Calu3 (cell line): ENCODE measurements at regions not wholly inside any gene's neighbourhood (a gene's known extent, or its start where the extent isn't known, plus 50 kb on each side); places are given as distances from the start of the nearest gene placed in this dataset.

Experiments
- BruUV-seq: library from RNA; stranded (reverse); fragments of 400-500 nt; replicated peaks from 2 replicates; lab custom pipeline; 2021; lab: Mats Ljungman, UMichigan
- CTCF ChIA-PET: fragments of 300-600 bp; sonication (Branson Sonifier 250); formaldehyde crosslinking; loops from one replicate; lab custom pipeline; 2022; ENCODE audit warnings: antibody characterized with exemption; lab: Charles Lee
- DNase-seq: peaks from one replicate; pipeline ENCODE4 v3.0.0; 2022
- H3K27ac Mint-ChIP-seq: one replicate; pipeline ENCODE4 v1.8.0; 2022; ENCODE audit warnings: mixed read lengths; ENCODE audit not compliant: unreplicated experiment
- H3K27me3 Mint-ChIP-seq: one replicate; pipeline ENCODE4 v1.8.0; 2022; ENCODE audit warnings: mixed read lengths; ENCODE audit not compliant: unreplicated experiment
- H3K36me3 Mint-ChIP-seq: one replicate; pipeline ENCODE4 v1.8.0; 2022; ENCODE audit warnings: mild to moderate bottlenecking, moderate library complexity, mixed read lengths; ENCODE audit not compliant: insufficient read depth, unreplicated experiment
- H3K4me1 Mint-ChIP-seq: one replicate; pipeline ENCODE4 v1.8.0; 2022; ENCODE audit warnings: mild to moderate bottlenecking, low read depth, mixed read lengths; ENCODE audit not compliant: unreplicated experiment
- H3K4me3 Mint-ChIP-seq: one replicate; pipeline ENCODE4 v1.8.0; 2022; ENCODE audit warnings: mild to moderate bottlenecking, low read depth, moderate library complexity, mixed read lengths; ENCODE audit not compliant: unreplicated experiment
- H3K9me3 Mint-ChIP-seq: one replicate; pipeline ENCODE4 v1.8.0; 2022; ENCODE audit warnings: low read depth, mixed read lengths; ENCODE audit not compliant: unreplicated experiment
- CTCF ChIP-seq: fragments of 200-600 bp; IDR thresholded peaks from one replicate; pipeline ENCODE4 v1.8.0; 2022; ENCODE audit warnings: antibody characterized with exemption; ENCODE audit not compliant: unreplicated experiment
- intact Hi-C: fragments of 100-400 bp; cut with micrococcal nuclease; formaldehyde crosslinking; loops from one replicate; pipeline ENCODE4 v1.10.0; 2022; ENCODE audit not compliant: unreplicated experiment

DNA sequence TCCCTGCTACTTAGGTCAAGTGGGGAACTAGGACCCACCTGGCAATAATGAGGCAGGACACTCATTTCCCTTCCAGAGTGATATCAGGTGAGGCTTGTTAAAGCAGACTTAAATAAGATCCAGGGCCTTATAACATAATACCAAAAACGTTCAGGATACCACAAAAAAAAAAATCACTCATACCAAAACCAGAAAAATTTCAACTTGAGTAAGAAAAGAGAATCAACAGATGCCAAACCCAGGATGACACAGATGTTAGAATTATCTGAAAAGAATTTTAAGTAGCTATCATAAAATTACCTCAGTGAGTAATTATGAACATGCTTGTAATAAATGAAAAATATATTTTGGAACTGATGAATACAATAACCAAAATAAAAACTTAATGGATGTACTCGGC, 255.6 kb upstream of the OSR1 start:
- no peak overlapping the region for H3K4me3 Mint-ChIP-seq
- H3K27me3 Mint-ChIP-seq: no peaks in the 10 kb centered on the region
- H3K9me3 Mint-ChIP-seq: peaks cover 8% of the 10 kb centered on the region
- H3K36me3 Mint-ChIP-seq: no peaks in the 10 kb centered on the region
- DNase-seq: no peak
- TF ChIP-seq CTCF: no peak
- H3K27ac Mint-ChIP-seq: no peak overlapping the region
- CTCF ChIA-PET: no interaction called here
- no TSS peak for BruUV-seq
- H3K4me1 Mint-ChIP-seq: peaks cover 38% of the 10 kb centered on the region
- intact Hi-C loops: no loop called here

GRCh38 chr2:19611491-19612332, 253.3 kb upstream of the OSR1 start:
- H3K4me1 Mint-ChIP-seq: peaks cover 20% of the 10 kb centered on the region
- H3K27ac Mint-ChIP-seq: peak overlapping the region; percentile 53
- H3K9me3 Mint-ChIP-seq: peaks cover 8% of the 10 kb centered on the region
- no peaks in the 10 kb centered on the region for H3K27me3 Mint-ChIP-seq
- no peak overlapping the region for H3K4me3 Mint-ChIP-seq
- BruUV-seq: no TSS peak
- no peak for TF ChIP-seq CTCF
- peak; percentile 34 for DNase-seq
- CTCF ChIA-PET: no interaction called here
- no peaks in the 10 kb centered on the region for H3K36me3 Mint-ChIP-seq
- intact Hi-C loops: no loop called here

GRCh38 chr2:19609266-19609665, 250.8 kb upstream of the OSR1 start:
- CTCF ChIA-PET: interaction anchor here (0.6 kb wide), 1 partner anchor 101 kb away, joined by 3 read pairs; no protein-coding TSS in a partner anchor
- no TSS peak for BruUV-seq
- Mint-ChIP-seq H3K4me1 (peaks cover 11% of the 10 kb centered on the region), H3K27me3 (no peaks in the 10 kb centered on the region), H3K9me3 (peaks cover 3% of the 10 kb centered on the region), H3K36me3 (no peaks in the 10 kb centered on the region), H3K4me3 (no peak overlapping the region), H3K27ac (no peak overlapping the region)
- TF ChIP-seq CTCF: no peak
- DNase-seq: no peak
- intact Hi-C loops: no loop called here

DNA sequence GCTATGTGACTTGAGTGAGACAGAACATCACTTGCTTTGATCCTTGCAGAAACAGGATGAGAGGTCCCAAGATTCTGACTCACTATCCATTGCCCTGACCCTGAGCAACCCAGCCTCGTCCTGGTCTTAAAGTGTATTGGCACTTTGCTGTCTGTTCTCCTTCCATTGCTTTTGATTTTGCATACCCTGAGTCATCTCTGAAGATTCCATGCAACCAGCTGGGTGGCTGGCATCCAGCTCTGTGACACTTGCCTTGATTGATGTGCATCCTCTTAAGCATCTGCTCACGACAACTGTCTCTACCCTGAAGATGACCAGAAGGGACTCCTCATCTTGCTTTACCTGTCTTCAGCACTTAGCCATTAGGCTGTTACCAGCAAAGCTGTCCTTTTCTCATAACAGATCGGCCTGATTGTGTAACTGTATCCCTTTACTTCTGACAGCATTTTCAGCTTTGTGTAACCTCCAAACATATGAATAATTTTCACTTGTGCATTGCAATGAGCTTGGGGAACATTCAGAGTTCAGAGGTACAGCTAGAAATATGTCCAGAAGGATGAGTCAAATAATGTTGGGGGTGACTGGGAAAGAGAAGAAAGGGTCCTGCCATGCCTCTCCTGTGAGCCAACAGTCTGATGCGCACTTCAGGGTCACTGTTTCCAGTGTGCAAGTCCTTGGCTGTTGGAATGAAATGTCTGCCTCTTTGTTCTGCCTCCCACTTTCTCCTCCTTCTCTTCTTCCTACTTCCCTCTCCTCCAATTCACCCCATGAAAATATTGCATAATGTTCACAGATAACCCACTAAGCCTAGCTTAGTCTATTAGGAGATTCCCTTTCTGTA, 249.7 kb upstream of the OSR1 start:
- H3K4me1 Mint-ChIP-seq: peaks cover 11% of the 10 kb centered on the region
- H3K27me3 Mint-ChIP-seq: no peaks in the 10 kb centered on the region
- H3K36me3 Mint-ChIP-seq: no peaks in the 10 kb centered on the region
- no peak for DNase-seq
- H3K9me3 Mint-ChIP-seq: peaks cover 3% of the 10 kb centered on the region
- no TSS peak for BruUV-seq
- no peak for TF ChIP-seq CTCF
- no peak overlapping the region for H3K27ac Mint-ChIP-seq
- intact Hi-C loops: no loop called here
- CTCF ChIA-PET: no interaction called here
- no peak overlapping the region for H3K4me3 Mint-ChIP-seq
